GM18867 (cell line): ENCODE measurements at regions not wholly inside any gene's neighbourhood (a gene's known extent, or its start where the extent isn't known, plus 50 kb on each side); places are given as distances from the start of the nearest gene placed in this dataset.
"Not testable (repeated sequence)": the region's sequence is repeated elsewhere in the genome, so short reads cannot be mapped to it uniquely, and the experiment has no call there.

Experiments
- ATAC-seq: cut with Tn5 transposase; IDR thresholded peaks from one replicate; pipeline ENCODE4 v1.9.1; 2021; ENCODE audit warnings: mild to moderate bottlenecking, moderate library complexity; ENCODE audit not compliant: unreplicated experiment

- ATAC-seq, result not testable (repeated sequence)
Measured at GRCh38 chr2:91809391-91809790, 3061.8 kb upstream of the TEKT4 start.

DNA sequence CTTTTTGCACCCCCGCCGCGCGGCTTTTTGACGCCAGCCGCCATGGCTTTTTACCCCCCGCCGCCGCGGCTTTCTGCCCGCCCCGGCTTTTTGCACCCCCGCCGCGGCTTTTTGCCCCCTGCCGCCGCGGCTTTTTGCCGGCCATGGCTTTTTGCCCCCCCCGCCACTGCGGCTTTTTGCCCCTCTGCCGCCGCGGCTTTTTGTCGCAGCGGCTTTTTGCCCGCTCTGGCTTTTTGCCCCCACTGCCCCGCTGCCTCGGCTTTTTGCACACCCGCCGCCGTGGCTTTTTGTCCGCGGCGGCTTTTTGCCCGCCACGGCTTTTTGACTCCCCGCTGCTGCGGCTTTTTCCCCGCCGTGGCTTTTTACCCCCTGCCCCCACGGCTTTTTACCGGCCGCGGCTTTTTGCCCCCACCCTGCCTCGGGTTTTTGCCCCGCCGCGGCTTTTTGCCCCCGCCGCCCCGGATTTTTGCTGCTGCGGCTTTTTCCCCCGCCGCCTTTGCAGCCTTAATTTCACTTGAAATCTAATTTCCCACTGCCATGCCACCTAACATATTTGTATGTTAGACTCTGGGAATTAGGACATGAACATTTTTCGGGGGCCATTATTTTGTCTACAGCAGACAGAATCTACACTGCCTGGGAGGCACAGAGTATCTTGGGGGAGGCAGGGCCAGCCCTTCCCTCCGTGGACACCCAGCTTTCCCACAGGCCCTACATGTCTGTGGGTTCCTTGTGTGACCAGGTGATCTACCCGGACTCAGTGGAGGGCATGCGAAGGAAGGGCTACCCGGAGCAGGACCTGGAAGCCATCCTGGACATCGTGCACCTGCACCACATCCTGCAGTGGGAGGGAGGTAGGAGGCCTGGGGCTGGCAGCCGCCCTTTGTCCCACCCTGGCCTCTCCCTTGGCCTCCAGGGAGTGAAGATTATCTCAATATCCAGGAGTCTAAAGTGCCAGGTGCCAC is 3031.0 kb upstream of the TEKT4 start:
- ATAC-seq, result no peak

DNA sequence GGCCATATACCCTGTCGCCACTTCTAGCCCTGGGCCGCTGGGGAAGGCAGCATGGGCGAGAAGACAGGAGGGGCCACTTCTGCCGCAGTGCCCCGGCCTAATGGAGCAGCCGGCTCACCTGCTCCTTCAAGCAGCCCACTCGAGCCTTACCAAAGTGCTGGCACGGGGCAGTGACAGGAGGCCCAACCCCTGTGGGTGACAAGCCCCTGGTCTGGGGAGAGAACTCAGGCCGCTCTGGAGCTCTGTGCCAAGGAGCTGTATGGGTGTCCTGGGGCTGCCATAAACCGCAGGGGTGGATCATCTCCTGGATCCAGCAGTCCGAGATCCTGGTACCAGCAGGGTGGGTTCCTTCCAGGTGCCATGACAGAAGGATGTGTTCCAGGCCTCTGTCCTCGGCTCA is 3029.0 kb upstream of the TEKT4 start:
- ATAC-seq, result not testable (repeated sequence)

- ATAC-seq, result not testable (repeated sequence)
Measured at GRCh38 chr2:91842913-91843312, 3028.3 kb upstream of the TEKT4 start.

GRCh38 chr2:91843723-91844450 is 3027.3 kb upstream of the TEKT4 start:
- ATAC-seq, result not testable (repeated sequence)

DNA sequence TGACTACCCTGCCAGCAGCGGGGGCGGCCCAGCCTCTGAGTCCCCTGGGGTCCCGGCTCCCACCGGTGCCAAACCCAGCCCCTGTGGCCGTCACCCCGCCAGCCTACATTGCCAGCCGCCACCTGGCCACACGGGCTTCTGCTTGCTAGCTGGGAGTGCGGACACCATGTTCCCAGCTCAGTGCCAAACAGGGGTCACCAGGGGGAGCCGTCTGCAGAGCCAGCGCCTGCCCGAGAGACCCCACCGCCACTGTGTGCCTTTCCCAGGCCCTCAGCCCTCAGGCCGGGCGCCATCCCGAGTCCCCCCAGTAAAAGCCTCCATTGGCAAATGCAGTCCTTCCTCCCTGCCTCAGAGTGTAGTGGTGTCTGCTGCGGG is 3026.8 kb upstream of the TEKT4 start:
- not testable (repeated sequence) for ATAC-seq

DNA sequence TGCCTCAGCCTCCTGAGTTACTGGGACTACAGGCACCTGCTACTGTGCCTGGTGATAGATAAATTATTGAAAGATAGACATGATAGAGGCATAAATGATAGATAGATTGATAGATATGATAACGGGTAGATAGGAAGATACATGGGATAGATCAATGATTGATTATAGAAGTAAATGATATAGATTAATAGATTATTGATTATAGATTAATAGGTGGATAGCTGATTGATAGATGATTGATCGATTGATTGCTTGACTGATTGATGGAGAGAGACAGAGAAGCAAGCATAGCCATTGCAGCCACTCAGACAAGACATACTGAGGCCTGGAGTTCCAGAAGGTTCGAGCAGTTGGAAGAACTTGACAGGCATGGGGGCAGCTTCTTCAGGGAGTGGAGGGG is 3024.8 kb upstream of the TEKT4 start:
- not testable (repeated sequence) for ATAC-seq

DNA sequence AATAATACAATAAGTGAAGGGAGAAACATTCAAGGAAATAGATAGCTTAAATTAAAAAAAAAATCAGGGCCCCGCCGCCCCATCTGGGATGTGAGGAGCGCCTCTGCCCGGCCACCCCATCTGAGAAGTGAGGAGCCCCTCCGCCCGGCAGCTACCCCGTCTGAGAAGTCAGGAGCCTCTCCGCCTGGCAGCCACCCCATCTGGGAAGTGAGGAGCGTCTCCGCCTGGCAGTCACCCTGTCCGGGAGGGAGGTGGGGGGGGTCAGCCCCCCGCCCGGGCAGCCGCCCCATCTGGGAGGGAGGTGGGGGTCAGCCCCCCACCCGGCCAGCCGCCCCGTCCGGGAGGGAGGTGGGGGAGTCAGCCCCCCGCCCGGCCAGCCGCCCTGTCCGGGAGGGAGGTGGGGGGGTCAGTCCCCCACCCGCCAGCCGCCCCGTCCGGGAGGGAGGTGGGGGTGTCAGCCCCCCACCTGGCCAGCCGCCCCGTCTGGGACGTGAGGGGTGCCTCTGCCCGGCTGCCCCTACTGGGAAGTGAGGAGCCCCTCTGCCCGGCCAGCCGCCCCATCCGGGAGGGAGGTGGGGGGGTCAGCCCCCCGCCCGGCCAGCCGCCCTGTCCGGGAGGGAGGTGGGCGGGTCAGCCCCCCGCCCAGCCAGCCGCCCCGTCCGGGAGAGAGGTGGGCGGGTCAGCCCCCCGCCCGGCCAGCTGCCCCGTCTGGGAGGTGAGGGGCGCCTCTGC is 3019.4 kb upstream of the TEKT4 start:
- not testable (repeated sequence) for ATAC-seq

GRCh38 chr2:91856971-91857370 is 3014.3 kb upstream of the TEKT4 start:
- not testable (repeated sequence) for ATAC-seq

- not testable (repeated sequence) for ATAC-seq
Measured at GRCh38 chr2:91857711-91858110, 3013.5 kb upstream of the TEKT4 start.

- ATAC-seq, result not testable (repeated sequence)
Measured at GRCh38 chr2:91871716-91872115, 2999.5 kb upstream of the TEKT4 start.

- ATAC-seq, result not testable (repeated sequence)
Measured at GRCh38 chr2:91873416-91873815, 2997.8 kb upstream of the TEKT4 start.

GRCh38 chr2:91877658-91878210 is 2993.5 kb upstream of the TEKT4 start:
- ATAC-seq, result not testable (repeated sequence)

GRCh38 chr2:91895091-91895490 is 2976.1 kb upstream of the TEKT4 start:
- ATAC-seq, result not testable (repeated sequence)

DNA sequence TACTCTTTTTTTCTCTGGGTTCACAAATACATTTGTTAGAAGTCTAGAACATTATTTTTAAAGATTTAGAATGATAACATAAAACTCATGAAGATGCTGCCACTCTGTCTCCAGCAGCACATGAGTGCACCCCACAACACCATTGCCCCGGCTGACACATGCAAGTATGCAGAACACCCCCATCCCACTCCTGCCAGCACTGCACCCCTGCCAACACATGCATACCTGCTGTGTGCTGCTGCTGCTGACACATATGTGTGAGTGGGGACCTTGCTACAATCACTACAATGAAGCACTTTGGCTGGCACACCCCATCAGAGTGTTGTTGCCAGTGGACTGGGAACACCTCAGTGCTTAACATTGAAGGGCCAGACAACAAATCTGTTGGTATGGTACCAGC is 2953.6 kb upstream of the TEKT4 start:
- ATAC-seq, result not testable (repeated sequence)
